K562 (cell line): ENCODE measurements at regions not wholly inside any gene's neighbourhood (a gene's known extent, or its start where the extent isn't known, plus 50 kb on each side); places are given as distances from the start of the nearest gene placed in this dataset.

Experiments
- CC2D1A ChIP-seq: fragments of 450-650 bp; IDR thresholded peaks from 2 replicates; pipeline ENCODE4 v1.6.1; 2017; ENCODE audit warnings: mild to moderate bottlenecking
- CTCF ChIP-seq, 3 experiments: IDR thresholded peaks in 2 of 3; conservative IDR thresholded peaks in 1 of 3; 2 replicates each; pipeline ENCODE4 v1.5.1; 2011 to 2012; ENCODE audit warnings: low read length in 3 of 3, mild to moderate bottlenecking in 3 of 3, control low read depth in 2 of 3, improper control_type of control experiment in 1 of 3, inconsistent platforms in 1 of 3, low read depth in 1 of 3, mixed read lengths in 1 of 3, moderate library complexity in 1 of 3; ENCODE audit not compliant: insufficient read depth in 2 of 3
- EGR1 ChIP-seq: fragments of 450-650 bp; conservative IDR thresholded peaks from 2 replicates; pipeline ENCODE4 v1.6.1; 2017; ENCODE audit warnings: mild to moderate bottlenecking
- PHF21A ChIP-seq: fragments of 450-650 bp; IDR thresholded peaks from 2 replicates; pipeline ENCODE4 v1.6.1; 2017; ENCODE audit warnings: low read depth, borderline replicate concordance
- ZFX ChIP-seq: sonication (generic); formaldehyde crosslinking; IDR thresholded peaks from 2 replicates; pipeline ENCODE4 v1.8.0; 2022; ENCODE audit warnings: mild to moderate bottlenecking, missing genetic modification reagents, moderate library complexity
- ZNF146 ChIP-seq: IDR thresholded peaks from one replicate; pipeline ENCODE4 v1.6.1; 2018; ENCODE audit warnings: missing compliant biosample characterization; ENCODE audit not compliant: unreplicated experiment

- no peak for TF ChIP-seq ZNF146 (CRISPR knock-in tag)
- TF ChIP-seq EGR1: no peak
- no peak for TF ChIP-seq CC2D1A
- no peak for TF ChIP-seq CTCF (IDR thresholded peaks at IDR 0.05 in 2 of 3, conservative IDR thresholded peaks at IDR 0.05 in 1 of 3; ENCODE audit: insufficient read depth in 2 of 3, low read depth in 1 of 3, low read length in 3 of 3)
- TF ChIP-seq ZFX (CRISPR knock-in tag): no peak
- TF ChIP-seq PHF21A: no peak
These were observed 291.2 kb downstream of the FBXW7 start for GRCh38 chr4:152244659-152245058.
